NCI-H1417 treated with DMSO at 0.1 percent for 48 hours (cell line): ENCODE measurements at regions not wholly inside any gene's neighbourhood (a gene's known extent, or its start where the extent isn't known, plus 50 kb on each side); places are given as distances from the start of the nearest gene placed in this dataset.
"Not testable (repeated sequence)": the region's sequence is repeated elsewhere in the genome, so short reads cannot be mapped to it uniquely, and the experiment has no call there.

ENCODE experiments used
- DNase-seq: peaks from one replicate; lab custom pipeline; 2025; lab: John Stamatoyannopoulos, UW

- not testable (repeated sequence) for DNase-seq
Observed at GRCh38 chr14:105917136-105917932, 391.0 kb downstream of the TMEM121 start.

DNA sequence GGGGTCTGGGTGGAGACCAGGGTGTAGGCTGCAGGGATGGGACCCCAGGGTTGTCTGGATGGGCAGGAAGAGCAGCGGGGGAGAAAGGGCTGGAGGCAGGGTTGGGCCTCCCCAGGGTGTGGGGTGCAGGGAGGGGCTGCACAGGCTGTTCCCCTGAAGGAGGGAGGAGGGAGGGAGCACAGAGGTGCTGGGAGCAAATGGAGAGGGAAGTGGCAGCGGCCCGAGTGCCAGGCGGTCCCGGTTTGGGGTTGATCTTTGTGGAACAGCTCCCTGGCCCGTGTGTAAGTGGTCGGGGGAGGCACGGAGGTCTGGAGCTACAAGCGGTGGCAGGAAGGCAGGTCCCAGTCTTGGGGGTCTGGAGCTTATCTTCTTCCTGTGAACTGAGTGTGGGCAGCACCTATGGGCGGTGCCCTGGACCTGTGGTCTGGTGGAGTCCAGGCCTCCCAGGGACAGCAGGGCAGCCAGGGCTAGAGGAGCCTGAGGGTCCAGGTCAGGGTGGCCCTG is 391.6 kb downstream of the TMEM121 start:
- no peak for DNase-seq

DNA sequence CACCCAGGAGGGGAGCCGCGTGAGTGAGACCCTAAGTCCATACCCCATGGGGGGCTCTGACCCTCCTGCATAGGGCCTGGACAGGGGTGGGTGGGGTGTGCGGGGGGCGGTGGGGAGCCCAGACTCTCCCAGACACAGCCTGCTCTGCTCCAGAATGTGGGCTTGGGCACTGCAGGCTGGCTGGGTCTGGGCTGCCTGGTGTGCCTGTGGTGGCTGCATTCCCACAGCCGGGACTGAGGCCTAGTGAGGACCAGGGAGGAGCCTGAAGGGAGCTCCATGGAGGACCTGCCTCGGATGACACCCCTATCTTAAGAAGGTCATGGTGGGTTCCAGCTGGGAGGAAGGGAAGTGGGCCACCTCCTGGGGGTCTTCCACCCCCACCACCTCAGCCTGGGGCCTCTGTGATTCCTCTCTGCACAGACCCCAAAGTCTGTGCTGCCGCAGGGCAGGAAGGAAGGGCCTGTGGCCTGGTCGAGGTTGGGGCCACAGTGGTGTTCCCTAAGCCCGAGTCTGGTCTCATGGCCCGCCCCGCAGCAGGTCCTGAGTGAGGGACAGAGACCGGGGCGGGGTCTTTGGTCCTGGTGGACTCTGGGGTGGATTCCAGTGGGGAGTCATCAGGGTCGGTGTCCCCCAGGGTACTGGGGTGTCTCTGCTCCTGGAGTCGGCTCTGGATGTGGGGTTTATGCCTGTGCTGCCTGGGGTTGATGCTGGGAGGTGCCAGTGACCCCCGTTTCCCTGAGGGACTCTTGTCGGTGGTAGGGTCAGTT is 392.3 kb downstream of the TMEM121 start:
- DNase-seq = no peak

GRCh38 chr14:105919458-105920150 is 393.2 kb downstream of the TMEM121 start:
- DNase-seq = no peak

DNA sequence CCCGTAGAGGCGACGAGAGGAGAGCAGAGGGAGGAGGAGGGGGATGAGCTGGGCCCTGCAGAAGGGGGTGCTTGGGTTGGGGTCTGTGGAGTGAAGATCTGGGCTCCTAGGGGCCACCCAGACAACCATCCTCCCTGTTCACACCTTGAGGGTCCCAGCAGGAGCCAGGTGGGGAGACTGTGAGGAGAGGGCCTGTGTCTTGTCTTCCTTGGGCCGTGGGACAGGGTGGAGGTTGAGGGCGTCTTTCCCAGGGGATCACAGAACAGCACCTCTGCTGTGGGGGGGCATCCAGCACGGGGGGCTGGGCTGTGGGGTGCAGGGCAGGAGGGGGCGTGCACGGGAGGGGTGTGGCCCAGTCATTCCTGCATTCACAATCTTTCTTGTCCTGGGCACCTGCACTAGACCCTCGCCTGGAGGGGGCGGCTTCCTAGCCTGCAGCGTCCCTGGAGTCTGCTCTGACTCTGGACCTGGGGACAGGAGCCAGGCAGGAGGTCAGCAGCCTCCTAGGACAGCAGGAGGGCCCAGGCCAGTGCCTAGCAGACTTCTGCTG is 393.8 kb downstream of the TMEM121 start:
- not testable (repeated sequence) for DNase-seq

DNA sequence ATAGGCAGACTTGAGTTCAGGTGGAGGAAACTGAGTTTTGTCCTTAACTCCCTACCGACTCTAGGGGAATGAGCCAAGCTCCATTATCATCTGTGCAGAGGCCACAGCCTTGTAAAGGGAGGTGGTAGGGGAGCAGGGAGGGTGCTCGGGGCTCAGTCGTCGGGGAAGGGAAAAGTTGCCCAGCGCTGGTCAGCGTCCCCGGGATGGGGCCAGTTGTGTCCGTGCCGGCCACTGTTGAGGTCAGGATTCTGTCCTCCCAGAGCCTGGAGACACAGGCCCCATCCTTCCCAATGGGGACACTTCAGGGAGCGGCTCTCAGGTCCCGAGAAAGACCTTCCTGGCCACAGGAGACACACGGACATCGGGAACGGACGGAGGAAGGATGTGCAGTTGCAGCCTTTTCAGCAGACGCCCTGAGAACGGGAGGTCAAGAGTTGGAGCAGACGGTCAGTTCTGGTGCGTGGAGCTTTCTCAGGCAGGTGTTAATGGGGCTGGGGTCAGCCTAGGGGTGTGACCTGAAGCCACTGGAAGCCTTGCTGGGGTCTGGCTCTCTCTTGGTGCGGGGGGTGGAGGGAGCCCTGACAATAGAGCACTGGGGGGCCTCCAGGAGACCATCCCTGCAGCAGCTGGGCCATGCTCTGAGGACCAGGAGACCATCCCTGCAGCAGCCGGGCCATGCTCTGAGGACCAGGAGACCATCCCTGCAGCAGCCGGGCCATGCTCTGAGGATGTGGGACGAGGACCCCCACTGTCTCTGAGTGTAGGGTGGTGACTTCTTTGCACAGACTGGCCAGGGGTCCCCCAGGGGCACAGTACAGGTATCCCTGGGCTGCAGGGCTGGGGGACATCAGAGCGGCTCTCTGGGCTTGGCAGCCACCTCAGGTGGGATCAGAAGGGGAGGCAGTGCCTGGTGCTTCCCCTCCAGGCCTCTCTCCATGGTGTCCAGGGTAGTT is 394.7 kb downstream of the TMEM121 start:
- not testable (repeated sequence) for DNase-seq

GRCh38 chr14:105921781-105922180 is 395.4 kb downstream of the TMEM121 start:
- DNase-seq = not testable (repeated sequence)

DNA sequence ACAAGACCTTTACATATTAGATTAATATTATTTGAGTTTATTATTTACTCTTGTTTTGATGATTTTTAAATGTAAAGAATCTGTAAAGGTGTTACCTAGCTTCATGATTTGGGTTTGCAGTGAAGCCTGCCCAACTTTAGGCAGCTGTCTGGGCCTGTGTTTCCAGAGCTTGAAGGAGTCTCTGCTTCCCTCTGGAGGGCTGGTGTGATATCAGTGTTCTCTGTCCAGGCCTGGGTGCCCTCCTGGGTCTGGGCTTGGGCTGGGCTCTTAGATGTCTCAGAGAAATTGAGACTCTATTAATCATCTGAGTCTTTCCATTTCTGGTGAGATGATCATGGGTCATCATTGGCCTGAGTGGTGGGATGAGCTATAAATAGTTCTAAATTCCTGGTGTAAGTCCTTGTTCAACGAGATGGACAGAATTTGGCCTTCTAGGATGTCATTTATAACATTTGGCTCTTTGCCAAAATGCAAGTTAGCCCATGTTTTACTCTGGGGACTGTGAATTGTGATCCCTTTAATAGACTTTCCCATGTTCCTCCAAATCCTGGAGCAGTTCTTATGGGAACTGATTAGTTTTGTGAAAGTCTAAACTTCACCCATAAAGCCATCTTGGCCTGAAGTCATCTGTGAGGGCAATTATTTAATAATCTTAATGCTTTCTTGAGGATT is 397.3 kb downstream of the TMEM121 start:
- not testable (repeated sequence) for DNase-seq

DNA sequence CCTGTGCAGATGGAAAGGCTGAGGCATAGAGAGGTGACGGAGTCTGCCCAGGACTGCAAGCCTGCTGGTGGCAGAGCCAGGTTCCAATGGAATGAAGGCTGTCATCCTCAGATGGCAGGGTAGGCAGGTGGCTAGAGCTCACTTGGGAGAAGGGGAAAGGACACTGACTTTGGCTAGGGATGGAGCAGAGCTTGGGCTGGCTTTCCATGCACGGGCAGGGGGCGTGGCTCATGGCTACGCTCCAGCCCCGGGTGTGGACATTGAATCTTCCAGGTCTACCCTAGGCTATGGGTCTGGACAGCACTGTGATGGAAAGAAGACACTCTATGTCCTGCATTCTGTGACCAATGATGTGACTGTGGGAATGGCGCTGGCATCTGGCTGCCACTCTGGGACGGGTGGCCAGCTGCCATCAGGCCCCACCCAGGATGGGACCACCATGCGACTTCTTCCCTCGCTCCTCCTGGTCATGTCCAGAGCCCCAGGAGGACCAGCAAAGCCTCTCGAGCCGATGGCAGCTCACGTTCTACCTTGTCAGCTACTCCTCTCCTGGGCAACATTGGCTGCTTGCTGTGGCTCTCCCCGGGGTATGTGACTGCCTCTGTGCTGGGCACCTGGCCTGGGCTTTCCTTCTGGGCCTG is 398.7 kb downstream of the TMEM121 start:
- DNase-seq = no peak

- no peak for DNase-seq
Observed at GRCh38 chr14:105925615-105926372, 399.4 kb downstream of the TMEM121 start.

DNA sequence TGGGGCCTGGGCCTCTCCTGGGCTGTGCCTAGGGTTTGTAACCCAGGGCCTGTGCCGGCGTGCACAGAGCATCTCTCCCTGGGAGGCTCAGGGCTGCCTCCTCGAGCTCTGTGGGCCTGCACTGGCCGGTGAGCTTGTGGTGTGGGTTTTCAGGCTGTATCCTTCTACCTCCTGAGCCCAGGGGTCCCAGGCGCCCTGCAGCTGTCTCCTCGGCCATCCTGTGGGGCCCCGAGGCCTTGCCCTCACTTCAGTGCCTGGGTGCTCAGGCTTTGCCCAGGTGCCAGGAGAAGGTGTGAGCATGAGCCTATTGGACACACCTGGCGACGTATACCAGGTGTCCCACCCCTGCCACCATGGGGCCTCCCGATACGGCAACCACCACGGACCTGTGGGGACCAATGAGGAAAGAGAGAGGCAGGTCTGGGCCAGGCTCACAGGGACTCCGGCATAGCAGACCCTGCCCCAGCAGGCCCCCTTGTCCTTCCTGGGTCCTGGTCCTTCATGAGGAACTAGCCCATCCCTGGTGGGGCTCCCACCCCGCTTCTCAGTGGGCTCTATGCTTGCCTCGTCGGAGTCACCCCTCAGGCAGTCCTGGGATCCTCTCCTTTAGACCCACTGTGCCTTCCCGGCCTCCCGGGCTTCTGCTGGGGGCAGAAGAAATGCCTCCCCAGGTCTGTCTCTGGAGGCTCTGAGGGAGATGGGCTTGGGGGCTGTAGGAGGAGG is 400.2 kb downstream of the TMEM121 start:
- no peak for DNase-seq

DNA sequence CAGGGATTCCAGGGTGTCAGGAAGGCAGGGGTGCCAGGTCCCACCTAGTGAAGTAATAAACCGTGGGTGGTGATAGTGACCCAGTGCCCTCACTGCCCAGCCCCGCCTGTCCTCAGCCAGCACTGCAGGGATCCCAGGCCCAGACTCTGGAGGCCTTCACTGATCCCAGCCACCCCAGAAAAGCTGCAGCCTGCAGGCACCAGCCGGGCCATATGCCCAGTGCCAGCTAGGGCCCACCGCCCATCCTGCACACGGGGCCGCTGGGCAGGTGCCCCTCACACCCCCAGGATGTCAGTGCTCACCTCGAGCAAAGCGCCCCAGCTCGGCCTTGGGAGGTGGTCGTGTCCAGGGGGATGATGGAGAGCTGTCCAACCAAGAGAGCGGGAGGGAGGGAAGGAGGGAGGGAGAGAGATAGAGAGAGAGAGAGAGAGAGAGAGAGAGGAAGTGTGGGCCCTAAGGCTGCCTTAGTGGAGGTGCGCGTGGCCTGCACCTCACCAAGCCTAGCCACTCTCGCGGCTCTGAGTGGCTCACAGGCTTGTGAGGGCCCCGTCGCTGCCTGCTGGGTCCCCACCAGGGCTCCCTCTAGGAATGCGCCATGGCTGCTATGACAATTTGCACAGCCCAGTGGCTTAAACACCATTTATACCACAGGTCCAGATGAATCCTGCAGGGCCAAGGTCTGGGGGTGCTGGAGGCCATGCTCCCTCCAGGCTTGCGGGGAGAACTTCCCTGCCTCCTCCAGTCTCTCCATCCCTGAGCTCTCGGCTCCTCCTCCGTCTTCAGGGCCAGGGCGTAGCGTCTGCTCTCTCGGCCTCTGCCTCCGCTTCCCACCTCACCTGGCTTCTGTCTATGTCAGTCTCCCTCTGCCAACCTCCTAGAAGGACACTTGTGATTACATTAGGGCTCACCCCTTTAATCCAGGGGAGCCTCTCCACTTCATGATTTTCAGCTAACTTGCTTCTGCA is 401.0 kb downstream of the TMEM121 start:
- DNase-seq = no peak

- not testable (repeated sequence) for DNase-seq
Observed at GRCh38 chr14:105928171-105929111, 402.1 kb downstream of the TMEM121 start.

DNA sequence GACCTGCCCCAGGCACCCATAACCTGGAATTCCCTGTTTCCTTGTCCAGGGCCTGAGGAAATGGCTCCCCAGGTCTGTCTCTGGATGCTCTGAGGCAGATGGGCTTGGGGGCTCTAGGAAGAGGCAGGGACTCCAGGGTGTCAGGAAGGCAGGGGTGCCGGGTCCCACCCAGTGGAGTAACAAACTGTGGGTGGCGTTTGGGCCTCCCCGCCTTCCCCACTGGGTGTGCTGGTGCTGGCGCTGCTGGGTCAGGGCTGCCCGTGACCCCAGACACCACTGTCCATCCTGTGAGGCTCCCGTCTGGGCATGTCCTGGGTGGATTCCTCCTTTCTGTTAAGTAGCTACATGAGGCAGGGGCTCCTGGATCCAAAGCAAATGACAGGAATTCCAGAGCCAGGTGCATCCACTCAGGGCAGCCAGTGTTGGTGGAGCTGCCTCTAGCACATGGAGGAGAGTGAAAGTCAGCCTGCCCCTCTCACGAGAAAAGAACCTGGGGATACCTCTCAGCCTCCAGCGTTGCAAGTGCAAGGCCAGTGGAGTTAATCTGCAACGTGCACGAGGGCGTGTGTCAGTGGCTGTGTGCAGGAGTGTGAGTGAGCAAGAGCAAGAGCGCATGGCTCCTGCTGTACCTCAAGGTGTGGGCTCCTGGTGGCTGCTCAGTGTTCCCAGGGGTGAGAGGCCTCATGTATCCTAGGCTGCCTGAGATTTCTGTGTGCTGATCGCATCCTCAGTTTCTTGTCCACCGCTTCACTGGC is 403.1 kb downstream of the TMEM121 start:
- DNase-seq = no peak

DNA sequence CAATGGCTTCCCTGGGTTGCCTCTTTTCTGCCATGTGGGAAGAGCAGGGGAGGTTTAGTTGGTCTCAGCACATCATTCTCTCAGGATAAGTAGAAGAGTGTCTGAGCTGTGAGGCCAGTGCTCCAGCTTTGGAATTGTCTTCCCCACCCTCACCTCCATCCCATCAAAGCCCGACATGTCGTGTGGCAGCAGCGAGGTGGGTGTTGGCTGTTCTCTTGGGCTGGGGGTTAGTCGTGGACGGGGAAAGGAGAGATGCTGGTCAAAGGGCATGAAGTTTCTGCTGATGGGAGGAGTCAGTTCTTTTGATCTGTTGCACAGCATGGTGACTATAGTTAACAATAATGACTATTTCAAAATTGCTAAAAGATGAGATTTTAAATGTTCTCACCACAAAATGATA is 404.2 kb downstream of the TMEM121 start:
- DNase-seq = no peak
